ENCODE measurements at regions not wholly inside any gene's neighbourhood (a gene's known extent, or its start where the extent isn't known, plus 50 kb on each side); places are given as distances from the start of the nearest gene placed in this dataset.

DNA sequence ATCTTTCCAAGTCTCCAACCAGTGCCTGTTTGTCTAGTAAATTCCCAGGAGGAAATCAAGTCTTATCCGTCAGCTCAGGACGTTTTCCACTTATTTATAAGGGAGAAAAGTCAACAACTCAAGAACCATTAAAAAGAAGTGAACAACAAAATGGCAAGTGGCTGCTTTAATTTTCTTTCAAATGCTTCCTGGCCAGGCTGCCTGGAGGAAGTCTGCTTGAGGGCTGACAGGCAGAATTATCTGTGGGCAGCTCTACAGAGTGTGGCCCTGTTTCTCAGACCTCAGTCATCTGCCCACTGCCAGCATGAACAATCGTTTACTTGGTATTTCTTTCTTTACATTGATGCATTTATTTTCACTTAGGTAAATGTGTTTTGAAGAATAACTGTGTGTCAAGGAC, 281.9 kb upstream of the ISX start:
- TF ChIP-seq, protein P1, sequence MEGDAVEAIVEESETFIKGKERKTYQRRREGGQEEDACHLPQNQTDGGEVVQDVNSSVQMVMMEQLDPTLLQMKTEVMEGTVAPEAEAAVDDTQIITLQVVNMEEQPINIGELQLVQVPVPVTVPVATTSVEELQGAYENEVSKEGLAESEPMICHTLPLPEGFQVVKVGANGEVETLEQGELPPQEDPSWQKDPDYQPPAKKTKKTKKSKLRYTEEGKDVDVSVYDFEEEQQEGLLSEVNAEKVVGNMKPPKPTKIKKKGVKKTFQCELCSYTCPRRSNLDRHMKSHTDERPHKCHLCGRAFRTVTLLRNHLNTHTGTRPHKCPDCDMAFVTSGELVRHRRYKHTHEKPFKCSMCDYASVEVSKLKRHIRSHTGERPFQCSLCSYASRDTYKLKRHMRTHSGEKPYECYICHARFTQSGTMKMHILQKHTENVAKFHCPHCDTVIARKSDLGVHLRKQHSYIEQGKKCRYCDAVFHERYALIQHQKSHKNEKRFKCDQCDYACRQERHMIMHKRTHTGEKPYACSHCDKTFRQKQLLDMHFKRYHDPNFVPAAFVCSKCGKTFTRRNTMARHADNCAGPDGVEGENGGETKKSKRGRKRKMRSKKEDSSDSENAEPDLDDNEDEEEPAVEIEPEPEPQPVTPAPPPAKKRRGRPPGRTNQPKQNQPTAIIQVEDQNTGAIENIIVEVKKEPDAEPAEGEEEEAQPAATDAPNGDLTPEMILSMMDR (IDR thresholded peaks at IDR 0.05): no peak
- no peak for TF ChIP-seq EZH2 (IDR thresholded peaks at IDR 0.05; ENCODE audit: borderline replicate concordance, insufficient read depth, low read depth, low read length, poor library complexity, severe bottlenecking)

All from B cell (primary cell).